HEK293 (cell line): ENCODE measurements at regions not wholly inside any gene's neighbourhood (a gene's known extent, or its start where the extent isn't known, plus 50 kb on each side); places are given as distances from the start of the nearest gene placed in this dataset.

Experiments used
- CTCF ChIA-PET: fragments of 350-600 bp; formaldehyde crosslinking; extraction: SDS; loops from one replicate; lab custom pipeline; 2021; ENCODE audit warnings: antibody characterized with exemption; lab: Yijun Ruan, JAX
- POLR2A ChIA-PET: fragments of 300-600 bp; formaldehyde crosslinking; extraction: SDS; loops from one replicate; lab custom pipeline; 2020; ENCODE audit warnings: antibody characterized with exemption, inconsistent platforms; lab: Yijun Ruan, JAX
- H3K27ac ChIP-seq: fragments of 200-500 bp; sonication (Bioruptor generic); 2 replicates; pipeline ENCODE4 v1.5.1; 2014; ENCODE audit warnings: low read depth, low read length, control low read depth, inconsistent platforms; ENCODE audit errors: extremely low read depth
- H3K36me3 ChIP-seq, 2 experiments: fragments of 200-500 bp in 1 of 2; sonication (Bioruptor generic) in 1 of 2; 1 replicate in 1 of 2; 2 replicates in 1 of 2; pipeline ENCODE4 v1.5.1; 2014 to 2017; ENCODE audit warnings: inconsistent platforms in 2 of 2, low read length in 2 of 2; ENCODE audit not compliant: control insufficient read depth in 2 of 2, insufficient read depth in 1 of 2
- H3K4me1 ChIP-seq: fragments of 200-500 bp; sonication (Bioruptor generic); 2 replicates; pipeline ENCODE4 v1.5.1; 2014; ENCODE audit warnings: mild to moderate bottlenecking, low read length, inconsistent platforms; ENCODE audit not compliant: control insufficient read depth, insufficient read depth
- H3K4me3 ChIP-seq: 2 replicates; pipeline ENCODE4 v1.5.1; 2011; ENCODE audit warnings: low read depth, mild to moderate bottlenecking, control low read depth, low read length, moderate library complexity
- H3K9me3 ChIP-seq: fragments of 200-500 bp; sonication (Bioruptor generic); 2 replicates; pipeline ENCODE4 v1.5.1; 2014; ENCODE audit warnings: low read depth, low read length, inconsistent platforms; ENCODE audit not compliant: control insufficient read depth, insufficient read depth
- KLF9 ChIP-seq: fragments of 450-650 bp; formaldehyde crosslinking; IDR thresholded peaks from 2 replicates; pipeline ENCODE4 v1.5.1; 2016; ENCODE audit warnings: missing biosample characterization, missing genetic modification characterization, low read depth
- MZF1 ChIP-seq: fragments of 450-650 bp; formaldehyde crosslinking; IDR thresholded peaks from 2 replicates; pipeline ENCODE4 v1.5.1; 2017; ENCODE audit warnings: missing biosample characterization, missing genetic modification characterization, borderline replicate concordance
- OVOL3 ChIP-seq: fragments of 450-650 bp; formaldehyde crosslinking; IDR thresholded peaks from 2 replicates; pipeline ENCODE4 v1.5.1; 2016; ENCODE audit warnings: missing biosample characterization, missing genetic modification characterization
- REST ChIP-seq: fragments of 450-650 bp; formaldehyde crosslinking; IDR thresholded peaks from 2 replicates; pipeline ENCODE4 v1.5.1; 2016; ENCODE audit warnings: missing biosample characterization, missing genetic modification characterization
- SCRT2 ChIP-seq: fragments of 450-650 bp; formaldehyde crosslinking; IDR thresholded peaks from 2 replicates; pipeline ENCODE4 v1.5.1; 2016; ENCODE audit warnings: missing biosample characterization, missing genetic modification characterization
- WT1 ChIP-seq: fragments of 450-650 bp; formaldehyde crosslinking; IDR thresholded peaks from 2 replicates; pipeline ENCODE4 v1.5.1; 2016; ENCODE audit warnings: missing biosample characterization, missing genetic modification characterization
- YY1 ChIP-seq: fragments of 450-650 bp; formaldehyde crosslinking; IDR thresholded peaks from 2 replicates; pipeline ENCODE4 v1.5.1; 2018; ENCODE audit warnings: missing biosample characterization, missing genetic modification characterization
- ZBTB10 ChIP-seq: fragments of 450-650 bp; formaldehyde crosslinking; IDR thresholded peaks from 2 replicates; pipeline ENCODE4 v1.5.1; 2016; ENCODE audit warnings: missing biosample characterization, missing genetic modification characterization
- ZNF2 ChIP-seq: fragments of 450-650 bp; formaldehyde crosslinking; IDR thresholded peaks from 2 replicates; pipeline ENCODE4 v1.5.1; 2016; ENCODE audit warnings: missing biosample characterization, missing genetic modification characterization
- ZNF202 ChIP-seq: fragments of 450-650 bp; formaldehyde crosslinking; IDR thresholded peaks from 2 replicates; pipeline ENCODE4 v1.5.1; 2016; ENCODE audit warnings: missing biosample characterization, missing genetic modification characterization, borderline replicate concordance
- ZNF280D ChIP-seq: fragments of 450-650 bp; formaldehyde crosslinking; IDR thresholded peaks from 2 replicates; pipeline ENCODE4 v1.5.1; 2016; ENCODE audit warnings: missing biosample characterization, missing genetic modification characterization
- ZNF335 ChIP-seq: fragments of 450-650 bp; formaldehyde crosslinking; conservative IDR thresholded peaks from 2 replicates; pipeline ENCODE4 v1.5.1; 2016; ENCODE audit warnings: missing biosample characterization, missing genetic modification characterization
- ZNF416 ChIP-seq: fragments of 450-650 bp; formaldehyde crosslinking; IDR thresholded peaks from 2 replicates; pipeline ENCODE4 v1.5.1; 2016; ENCODE audit warnings: missing biosample characterization, missing genetic modification characterization
- ZNF76 ChIP-seq: fragments of 450-650 bp; formaldehyde crosslinking; IDR thresholded peaks from 2 replicates; pipeline ENCODE4; 2016; ENCODE audit warnings: low read depth, missing biosample characterization, missing genetic modification characterization, borderline replicate concordance
- ZNF791 ChIP-seq: fragments of 450-650 bp; formaldehyde crosslinking; IDR thresholded peaks from 2 replicates; pipeline ENCODE4 v1.5.1; 2016; ENCODE audit warnings: missing biosample characterization, missing genetic modification characterization
- ZNF843 ChIP-seq: fragments of 450-650 bp; formaldehyde crosslinking; IDR thresholded peaks from 2 replicates; pipeline ENCODE4 v1.5.1; 2016; ENCODE audit warnings: missing biosample characterization, missing genetic modification characterization
- TF ChIP-seq, protein P1 (sequence below): fragments of 450-650 bp; formaldehyde crosslinking; IDR thresholded peaks from 2 replicates; pipeline ENCODE4 v1.5.1; 2016; ENCODE audit warnings: missing biosample characterization, missing genetic modification characterization
- TF ChIP-seq, protein P2 (sequence below): fragments of 450-650 bp; formaldehyde crosslinking; IDR thresholded peaks from 2 replicates; pipeline ENCODE4; 2016; ENCODE audit warnings: missing biosample characterization, missing genetic modification characterization

- ChIA-PET POLR2A (no interaction called here), CTCF (no interaction called here)
- Histone ChIP-seq H3K4me3 (no peak overlapping the region), H3K4me1 (no peaks in the 10 kb centered on the region), H3K27ac (no peak overlapping the region), H3K36me3 (no peaks in the 10 kb centered on the region), H3K9me3 (no peaks in the 10 kb centered on the region)
- TF ChIP-seq ZNF280D (tag by site-specific recombination) (no peak), ZNF2 (tag by site-specific recombination) (no peak), KLF9 (no peak), ZNF843 (no peak), ZNF335 (tag by site-specific recombination) (no peak), ZBTB10 (tag by site-specific recombination) (no peak)
Measured at GRCh38 chr13:111020021-111020420, 95.1 kb upstream of the ARHGEF7 start.

DNA sequence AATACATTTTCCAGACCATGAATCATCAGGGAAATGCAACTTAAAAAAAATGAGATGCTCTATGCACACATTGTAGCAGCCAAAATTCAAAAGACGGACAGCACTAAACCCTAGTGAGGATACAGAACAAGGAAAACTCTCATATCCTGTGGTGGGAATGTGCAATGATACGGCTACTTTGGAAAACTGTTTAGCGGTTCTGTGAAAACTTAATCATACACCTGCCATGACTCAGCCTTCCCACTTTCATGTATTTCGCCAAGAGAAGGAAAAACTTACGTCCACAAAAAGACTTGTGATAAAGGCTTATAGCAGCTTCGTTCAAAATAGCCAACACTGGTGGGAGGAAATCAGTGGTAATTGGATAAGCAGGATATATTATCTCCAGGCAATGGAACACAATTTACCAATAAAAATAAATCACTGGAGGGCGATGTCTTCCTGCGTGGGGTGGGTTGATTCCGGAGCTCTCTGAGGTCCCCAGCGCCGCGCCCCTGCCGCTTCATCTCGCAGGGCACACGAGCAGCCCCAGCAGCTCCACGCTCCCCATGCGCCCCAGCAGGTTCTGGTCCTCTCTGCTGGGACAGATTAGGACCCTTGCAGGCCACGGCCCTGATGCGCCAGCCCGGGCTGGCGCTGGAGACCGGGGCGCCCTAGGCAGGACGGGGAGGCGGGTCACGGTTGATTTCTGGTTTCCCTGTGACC is 97.2 kb upstream of the ARHGEF7 start:
- Histone ChIP-seq H3K4me3 (no peak overlapping the region), H3K27ac (no peak overlapping the region), H3K9me3 (no peaks in the 10 kb centered on the region), H3K36me3 (no peaks in the 10 kb centered on the region), H3K4me1 (no peaks in the 10 kb centered on the region)
- CTCF ChIA-PET = no interaction called here
- POLR2A ChIA-PET = no interaction called here
- TF ChIP-seq SCRT2 (tag by site-specific recombination) (no peak), ZBTB10 (tag by site-specific recombination) (no peak), OVOL3 (tag by site-specific recombination) (no peak), REST (no peak), MZF1 (tag by site-specific recombination) (no peak), YY1 (no peak), ZNF791 (no peak), ZNF202 (no peak), ZNF76 (tag by site-specific recombination) (no peak), WT1 (tag by site-specific recombination) (no peak), ZNF416 (no peak)
- TF ChIP-seq, protein P1, sequence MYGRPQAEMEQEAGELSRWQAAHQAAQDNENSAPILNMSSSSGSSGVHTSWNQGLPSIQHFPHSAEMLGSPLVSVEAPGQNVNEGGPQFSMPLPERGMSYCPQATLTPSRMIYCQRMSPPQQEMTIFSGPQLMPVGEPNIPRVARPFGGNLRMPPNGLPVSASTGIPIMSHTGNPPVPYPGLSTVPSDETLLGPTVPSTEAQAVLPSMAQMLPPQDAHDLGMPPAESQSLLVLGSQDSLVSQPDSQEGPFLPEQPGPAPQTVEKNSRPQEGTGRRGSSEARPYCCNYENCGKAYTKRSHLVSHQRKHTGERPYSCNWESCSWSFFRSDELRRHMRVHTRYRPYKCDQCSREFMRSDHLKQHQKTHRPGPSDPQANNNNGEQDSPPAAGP (tag by site-specific recombination) = no peak
- TF ChIP-seq, protein P2, sequence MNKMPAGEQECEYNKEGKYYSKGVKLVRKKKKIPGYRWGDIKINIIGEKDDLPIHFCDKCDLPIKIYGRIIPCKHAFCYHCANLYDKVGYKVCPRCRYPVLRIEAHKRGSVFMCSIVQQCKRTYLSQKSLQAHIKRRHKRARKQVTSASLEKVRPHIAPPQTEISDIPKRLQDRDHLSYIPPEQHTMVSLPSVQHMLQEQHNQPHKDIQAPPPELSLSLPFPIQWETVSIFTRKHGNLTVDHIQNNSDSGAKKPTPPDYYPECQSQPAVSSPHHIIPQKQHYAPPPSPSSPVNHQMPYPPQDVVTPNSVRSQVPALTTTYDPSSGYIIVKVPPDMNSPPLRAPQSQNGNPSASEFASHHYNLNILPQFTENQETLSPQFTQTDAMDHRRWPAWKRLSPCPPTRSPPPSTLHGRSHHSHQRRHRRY (tag by site-specific recombination) = no peak
